ENCODE measurements at regions not wholly inside any gene's neighbourhood (a gene's known extent, or its start where the extent isn't known, plus 50 kb on each side); places are given as distances from the start of the nearest gene placed in this dataset. TPM values are rescaled to one million over a fixed set of nuclear protein-coding genes. Genes with fewer than 3 reads are reported as not detected.

Small RNA genes in the stretch of these regions (small RNA-seq; reads per million reads assigned to genes)
- gene EIF4A1P13 (not detected), gene RF00272 (not detected)

All from OCI-LY7 (cell line).